HepG2 (cell line): ENCODE measurements at regions not wholly inside any gene's neighbourhood (a gene's known extent, or its start where the extent isn't known, plus 50 kb on each side); places are given as distances from the start of the nearest gene placed in this dataset.

Experiments
- CTCF ChIP-seq: sonication (generic); formaldehyde crosslinking; IDR thresholded peaks from 2 replicates; pipeline ENCODE4 v1.5.0; 2020; ENCODE audit warnings: mild to moderate bottlenecking, missing genetic modification reagents, moderate library complexity
- ETV5 ChIP-seq: IDR thresholded peaks from 2 replicates; pipeline ENCODE4 v1.6.1; 2018; ENCODE audit warnings: missing biosample characterization, missing genetic modification reagents, inconsistent platforms, borderline replicate concordance
- IRF2 ChIP-seq: IDR thresholded peaks from 2 replicates; pipeline ENCODE4 v1.6.1; 2018; ENCODE audit warnings: missing genetic modification reagents, missing compliant biosample characterization
- KIAA2018 ChIP-seq: sonication (generic); formaldehyde crosslinking; IDR thresholded peaks from 2 replicates; pipeline ENCODE4 v1.5.0; 2020; ENCODE audit warnings: mild to moderate bottlenecking, missing genetic modification reagents, borderline replicate concordance
- MYPOP ChIP-seq: sonication (generic); formaldehyde crosslinking; IDR thresholded peaks from 2 replicates; pipeline ENCODE4 v1.8.1; 2023; ENCODE audit warnings: mild to moderate bottlenecking, moderate library complexity, missing genetic modification reagents
- ZFP36L2 ChIP-seq: sonication (generic); formaldehyde crosslinking; IDR thresholded peaks from 2 replicates; pipeline ENCODE4 v1.4.0; 2020; ENCODE audit warnings: missing genetic modification reagents
- ZNF512B ChIP-seq: sonication (generic); formaldehyde crosslinking; IDR thresholded peaks from 2 replicates; pipeline ENCODE4 v1.5.1; 2020; ENCODE audit warnings: missing genetic modification reagents, mild to moderate bottlenecking, borderline replicate concordance
- ZNF607 ChIP-seq: sonication (generic); formaldehyde crosslinking; IDR thresholded peaks from 2 replicates; pipeline ENCODE4 v1.5.1; 2020; ENCODE audit warnings: missing genetic modification reagents, mild to moderate bottlenecking, borderline replicate concordance
- ZNF709 ChIP-seq: sonication (generic); formaldehyde crosslinking; IDR thresholded peaks from 2 replicates; pipeline ENCODE4 v1.5.0; 2020; ENCODE audit warnings: mild to moderate bottlenecking, missing genetic modification reagents
- ZNF768 ChIP-seq: sonication (generic); formaldehyde crosslinking; IDR thresholded peaks from 2 replicates; pipeline ENCODE4 v1.4.0; 2020; ENCODE audit warnings: missing genetic modification reagents

GRCh38 chr3:17852217-17852616, 109.8 kb upstream of the TBC1D5 start (continued):
- TF ChIP-seq MYPOP (CRISPR knock-in tag), result no peak
- no peak for TF ChIP-seq ZNF512B (CRISPR knock-in tag)
- TF ChIP-seq CTCF (CRISPR knock-in tag), result no peak
- TF ChIP-seq KIAA2018, result no peak
- TF ChIP-seq ZNF709 (CRISPR knock-in tag), result no peak
- no peak for TF ChIP-seq ZNF607 (CRISPR knock-in tag)
- TF ChIP-seq ZNF768, result no peak
- TF ChIP-seq IRF2 (CRISPR knock-in tag), result no peak
- TF ChIP-seq ZFP36L2, result no peak
- no peak for TF ChIP-seq ETV5 (CRISPR knock-in tag)
